ENCODE measurements at regions not wholly inside any gene's neighbourhood (a gene's known extent, or its start where the extent isn't known, plus 50 kb on each side); places are given as distances from the start of the nearest gene placed in this dataset.

DNA sequence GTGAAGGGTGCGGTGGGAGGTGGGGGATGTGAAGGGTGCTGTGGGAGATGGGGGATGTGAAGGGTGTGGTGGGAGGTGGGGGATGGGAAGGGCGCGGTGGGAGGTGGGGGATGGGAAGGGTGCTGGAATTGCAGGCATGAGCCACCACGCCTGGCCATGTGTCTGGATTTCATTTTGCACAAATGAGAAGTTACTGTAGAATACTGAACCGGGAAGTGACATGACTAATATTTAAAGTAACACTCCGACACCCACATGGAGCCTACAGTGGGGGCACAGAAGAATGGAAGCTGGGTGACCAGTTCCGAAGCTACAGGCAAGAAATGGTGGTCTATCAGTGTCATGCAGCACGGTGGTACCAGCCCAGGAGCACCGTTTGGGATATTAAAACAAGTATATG lies 69.9 kb upstream of the SPTLC1 start:
- Histone ChIP-seq H3K4me1 (ENCODE audit: low read length) (no peaks in the 10 kb centered on the region), H3K4me2 (ENCODE audit: low read depth, low read length) (no peak overlapping the region), H3K9ac (ENCODE audit: low read length) (no peak overlapping the region), H3K9me2 (replicated peaks; ENCODE audit: insufficient read depth, low read length) (no peaks in the 10 kb centered on the region), H4K20me1 (ENCODE audit: insufficient read depth, low read length) (no peaks in the 10 kb centered on the region), H3K9me3 (replicated peaks; ENCODE audit: insufficient read depth, low read length) (no peaks in the 10 kb centered on the region), H3K4me3 (ENCODE audit: low read length) (no peak overlapping the region), H3K36me3 (replicated peaks; ENCODE audit: insufficient read depth, low read length) (no peaks in the 10 kb centered on the region), H3F3A (ENCODE audit: insufficient read depth, low read length) (no peaks in the 10 kb centered on the region), H3K27ac (ENCODE audit: low read length) (no peak overlapping the region), H3K27me3 (replicated peaks; ENCODE audit: insufficient read depth, low read length) (no peaks in the 10 kb centered on the region), H2AFZ (ENCODE audit: low read length) (no peak overlapping the region), H3K79me2 (ENCODE audit: low read length) (no peaks in the 10 kb centered on the region)
- no peak for TF ChIP-seq EZH2phosphoT487 (IDR thresholded peaks at IDR 0.05; ENCODE audit: low read length)
- TF ChIP-seq, protein P1, sequence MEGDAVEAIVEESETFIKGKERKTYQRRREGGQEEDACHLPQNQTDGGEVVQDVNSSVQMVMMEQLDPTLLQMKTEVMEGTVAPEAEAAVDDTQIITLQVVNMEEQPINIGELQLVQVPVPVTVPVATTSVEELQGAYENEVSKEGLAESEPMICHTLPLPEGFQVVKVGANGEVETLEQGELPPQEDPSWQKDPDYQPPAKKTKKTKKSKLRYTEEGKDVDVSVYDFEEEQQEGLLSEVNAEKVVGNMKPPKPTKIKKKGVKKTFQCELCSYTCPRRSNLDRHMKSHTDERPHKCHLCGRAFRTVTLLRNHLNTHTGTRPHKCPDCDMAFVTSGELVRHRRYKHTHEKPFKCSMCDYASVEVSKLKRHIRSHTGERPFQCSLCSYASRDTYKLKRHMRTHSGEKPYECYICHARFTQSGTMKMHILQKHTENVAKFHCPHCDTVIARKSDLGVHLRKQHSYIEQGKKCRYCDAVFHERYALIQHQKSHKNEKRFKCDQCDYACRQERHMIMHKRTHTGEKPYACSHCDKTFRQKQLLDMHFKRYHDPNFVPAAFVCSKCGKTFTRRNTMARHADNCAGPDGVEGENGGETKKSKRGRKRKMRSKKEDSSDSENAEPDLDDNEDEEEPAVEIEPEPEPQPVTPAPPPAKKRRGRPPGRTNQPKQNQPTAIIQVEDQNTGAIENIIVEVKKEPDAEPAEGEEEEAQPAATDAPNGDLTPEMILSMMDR (IDR thresholded peaks at IDR 0.05; ENCODE audit: low read length), result no peak
- no peak for TF ChIP-seq EZH2 (optimal IDR thresholded peaks at IDR 0.05; ENCODE audit: low read depth, low read length)
- DNase-seq, result no peak

DNA sequence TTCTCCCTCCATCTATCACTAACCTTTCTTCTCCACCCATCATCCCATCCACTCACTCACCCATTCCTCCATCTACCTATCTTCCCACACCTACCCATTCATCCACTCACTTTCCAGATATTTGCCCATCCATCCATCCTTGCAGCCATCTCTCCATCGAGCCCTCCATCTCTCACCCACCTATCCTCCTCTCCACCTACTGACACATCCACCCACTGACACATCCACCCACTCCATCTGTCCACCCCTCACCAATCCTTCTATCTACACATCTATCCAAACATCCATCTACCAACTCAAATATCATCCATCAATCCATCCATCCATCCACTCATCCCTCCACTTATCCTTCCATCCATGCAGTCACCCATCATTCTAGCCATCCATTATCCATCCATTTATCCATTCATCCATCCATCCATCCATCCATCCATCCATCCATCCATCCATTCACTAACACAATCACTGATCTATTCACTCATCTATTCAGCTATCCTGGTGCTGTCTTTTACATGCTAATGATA lies 68.9 kb upstream of the SPTLC1 start:
- H3K4me3 ChIP-seq (ENCODE audit: low read length), result no peak overlapping the region
- no peaks in the 10 kb centered on the region for H4K20me1 ChIP-seq (ENCODE audit: insufficient read depth, low read length)
- H3K79me2 ChIP-seq (ENCODE audit: low read length), result no peaks in the 10 kb centered on the region
- H3K4me1 ChIP-seq (ENCODE audit: low read length), result no peaks in the 10 kb centered on the region
- DNase-seq, result no peak
- no peak overlapping the region for H3K9ac ChIP-seq (ENCODE audit: low read length)
- no peak for TF ChIP-seq EZH2 (optimal IDR thresholded peaks at IDR 0.05; ENCODE audit: low read depth, low read length)
- TF ChIP-seq, protein P1 (IDR thresholded peaks at IDR 0.05; ENCODE audit: low read length), result no peak
- no peaks in the 10 kb centered on the region for H3F3A ChIP-seq (ENCODE audit: insufficient read depth, low read length)
- H3K27ac ChIP-seq (ENCODE audit: low read length), result no peak overlapping the region
- H2AFZ ChIP-seq (ENCODE audit: low read length), result no peak overlapping the region
- H3K4me2 ChIP-seq (ENCODE audit: low read depth, low read length), result no peak overlapping the region
- H3K36me3 ChIP-seq (replicated peaks; ENCODE audit: insufficient read depth, low read length), result no peaks in the 10 kb centered on the region
- no peaks in the 10 kb centered on the region for H3K9me3 ChIP-seq (replicated peaks; ENCODE audit: insufficient read depth, low read length)
- no peaks in the 10 kb centered on the region for H3K9me2 ChIP-seq (replicated peaks; ENCODE audit: insufficient read depth, low read length)
- no peaks in the 10 kb centered on the region for H3K27me3 ChIP-seq (replicated peaks; ENCODE audit: insufficient read depth, low read length)

GRCh38 chr9:92183449-92183848 lies 68.2 kb upstream of the SPTLC1 start:
- Histone ChIP-seq H3K4me2 (ENCODE audit: low read depth, low read length) (no peak overlapping the region), H3K27ac (ENCODE audit: low read length) (no peak overlapping the region), H3K4me1 (ENCODE audit: low read length) (no peaks in the 10 kb centered on the region), H3K27me3 (replicated peaks; ENCODE audit: insufficient read depth, low read length) (no peaks in the 10 kb centered on the region), H4K20me1 (ENCODE audit: insufficient read depth, low read length) (no peaks in the 10 kb centered on the region), H3K9me2 (replicated peaks; ENCODE audit: insufficient read depth, low read length) (no peaks in the 10 kb centered on the region), H3K9me3 (replicated peaks; ENCODE audit: insufficient read depth, low read length) (no peaks in the 10 kb centered on the region), H2AFZ (ENCODE audit: low read length) (no peak overlapping the region), H3K36me3 (replicated peaks; ENCODE audit: insufficient read depth, low read length) (no peaks in the 10 kb centered on the region), H3K79me2 (ENCODE audit: low read length) (no peaks in the 10 kb centered on the region), H3F3A (ENCODE audit: insufficient read depth, low read length) (no peaks in the 10 kb centered on the region), H3K9ac (ENCODE audit: low read length) (no peak overlapping the region), H3K4me3 (ENCODE audit: low read length) (no peak overlapping the region)
- TF ChIP-seq, protein P1 (IDR thresholded peaks at IDR 0.05; ENCODE audit: low read length), result no peak
- TF ChIP-seq EZH2 (optimal IDR thresholded peaks at IDR 0.05; ENCODE audit: low read depth, low read length) (no peak), EZH2phosphoT487 (IDR thresholded peaks at IDR 0.05; ENCODE audit: low read length) (no peak)
- no peak for DNase-seq
